ENCODE measurements at regions not wholly inside any gene's neighbourhood (a gene's known extent, or its start where the extent isn't known, plus 50 kb on each side); places are given as distances from the start of the nearest gene placed in this dataset.

GRCh38 chr14:56400109-56400825 lies 179.3 kb upstream of the TMEM260 start:
- no peaks in the 10 kb centered on the region for H3K9me3 ChIP-seq
- H3K4me1 ChIP-seq = no peaks in the 10 kb centered on the region
- no peak for DNase-seq (ENCODE audit: extremely low spot score)
- intact Hi-C loops (cut with DNase I) = no loop called here
- WGBS = 85% methylated on average over 3 of the region's 3 CpGs
- H3K27ac ChIP-seq (replicated peaks in 1 of 4) = no peak overlapping the region
- H3K4me3 ChIP-seq = no peak overlapping the region
- no peaks in the 10 kb centered on the region for H3K36me3 ChIP-seq
- H3K27me3 ChIP-seq = no peaks in the 10 kb centered on the region
- TF ChIP-seq EP300 (IDR thresholded peaks at IDR 0.05) (no peak), POLR2A (IDR thresholded peaks at IDR 0.05; ENCODE audit: low read depth) (no peak), POLR2AphosphoS5 (IDR thresholded peaks at IDR 0.05) (no peak), CTCF (IDR thresholded peaks at IDR 0.05) (no peak)

DNA sequence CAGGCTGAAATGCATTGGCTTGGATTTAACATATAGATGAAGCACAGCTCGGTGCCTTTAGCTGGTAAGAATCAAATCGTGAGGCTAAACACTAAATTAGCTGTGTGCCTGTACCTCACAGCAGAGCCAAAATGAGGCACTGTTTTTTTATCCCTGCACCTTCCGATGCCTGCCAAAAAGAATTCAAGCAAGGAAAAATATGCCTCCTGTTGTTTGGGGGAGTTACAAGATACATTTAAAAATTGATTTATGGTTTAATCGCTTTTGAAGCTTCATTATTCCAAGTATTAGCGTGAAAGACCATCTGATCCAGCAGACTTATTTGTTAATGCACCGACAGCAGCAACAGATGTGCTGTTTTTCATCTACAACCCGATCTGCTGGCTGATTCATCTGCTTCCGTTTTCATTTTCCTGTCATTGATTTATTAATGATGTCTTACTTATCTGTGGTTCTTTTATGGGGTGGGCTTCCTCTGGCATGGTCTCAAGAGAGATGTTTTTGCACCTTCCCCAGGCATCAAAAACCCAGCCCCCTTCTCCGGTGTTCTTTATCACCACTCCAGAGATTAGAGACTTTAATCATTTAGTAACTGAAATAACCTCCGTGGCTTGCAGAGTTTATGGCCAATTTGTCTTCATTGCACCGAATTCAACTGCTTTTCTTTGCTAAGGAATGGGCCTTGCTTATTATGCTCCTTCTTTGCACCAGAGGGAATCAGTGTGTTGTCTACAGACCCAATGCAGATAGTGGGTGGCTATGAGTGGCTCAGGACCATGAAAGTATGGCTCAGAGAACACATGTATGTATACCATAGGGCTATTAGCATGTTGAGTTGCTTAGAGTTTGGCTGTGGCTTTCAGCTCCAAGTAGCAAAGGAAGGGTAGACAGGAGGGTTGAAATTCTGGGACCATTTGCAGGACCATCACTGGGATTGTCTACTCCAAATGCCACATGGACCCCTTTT lies 166.8 kb upstream of the TMEM260 start:
- DNase-seq (ENCODE audit: extremely low spot score) = no peak
- H3K27me3 ChIP-seq = no peaks in the 10 kb centered on the region
- 26% methylated on average over 11 of the region's 11 CpGs for WGBS
- H3K27ac ChIP-seq (replicated peaks in 1 of 4) = no peak overlapping the region
- TF ChIP-seq CTCF (IDR thresholded peaks at IDR 0.05) = no peak
- no peak for TF ChIP-seq EP300 (IDR thresholded peaks at IDR 0.05)
- TF ChIP-seq POLR2A (IDR thresholded peaks at IDR 0.05; ENCODE audit: low read depth) = no peak
- no peak for TF ChIP-seq POLR2AphosphoS5 (IDR thresholded peaks at IDR 0.05)
- H3K9me3 ChIP-seq = no peaks in the 10 kb centered on the region
- no peak overlapping the region for H3K4me3 ChIP-seq
- H3K4me1 ChIP-seq = peaks cover 0 to 10% (median 8%) of the 10 kb centered on the region in 4 donors
- intact Hi-C loops (cut with DNase I) = no loop called here
- H3K36me3 ChIP-seq = no peaks in the 10 kb centered on the region

- TF ChIP-seq POLR2A (IDR thresholded peaks at IDR 0.05; ENCODE audit: low read depth) = no peak
- no peak for TF ChIP-seq EP300 (IDR thresholded peaks at IDR 0.05)
- no peak for TF ChIP-seq CTCF (IDR thresholded peaks at IDR 0.05)
- TF ChIP-seq POLR2AphosphoS5 (IDR thresholded peaks at IDR 0.05) = no peak
- Histone ChIP-seq H3K27me3 (no peaks in the 10 kb centered on the region), H3K4me1 (peaks cover 0 to 10% (median 8%) of the 10 kb centered on the region in 4 donors), H3K9me3 (no peaks in the 10 kb centered on the region), H3K4me3 (no peak overlapping the region), H3K36me3 (no peaks in the 10 kb centered on the region), H3K27ac (replicated peaks in 1 of 4) (no peak overlapping the region)
- 91% methylated on average over 3 of the region's 3 CpGs for WGBS
- no peak for DNase-seq (ENCODE audit: extremely low spot score)
- intact Hi-C loops (cut with DNase I) = no loop called here
Measured at GRCh38 chr14:56413721-56414120, 165.9 kb upstream of the TMEM260 start.

DNA sequence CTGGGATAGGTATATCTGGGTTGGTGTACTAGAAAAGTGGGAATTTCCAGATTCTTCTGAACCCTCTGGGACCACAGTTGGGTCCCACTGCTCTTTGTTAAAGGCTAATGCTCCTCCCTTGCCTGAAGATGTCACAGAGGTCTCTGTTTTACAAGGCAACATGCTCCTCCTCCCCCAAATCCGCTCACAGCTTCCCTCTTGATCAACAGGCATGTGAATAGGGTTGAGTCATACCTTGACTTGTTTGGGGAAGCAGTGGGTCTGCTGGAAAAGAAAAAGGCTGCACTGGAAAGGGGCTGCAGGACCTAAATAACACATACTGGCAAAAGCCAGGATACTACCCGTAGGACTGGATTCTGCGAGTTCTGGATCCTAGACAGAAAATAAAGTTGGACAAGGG lies 165.4 kb upstream of the TMEM260 start:
- WGBS = 79% methylated on average over 3 of the region's 3 CpGs
- Histone ChIP-seq H3K36me3 (no peaks in the 10 kb centered on the region), H3K27ac (replicated peaks in 1 of 4) (no peak overlapping the region), H3K9me3 (no peaks in the 10 kb centered on the region), H3K4me3 (no peak overlapping the region), H3K27me3 (no peaks in the 10 kb centered on the region), H3K4me1 (peaks cover 0 to 10% (median 8%) of the 10 kb centered on the region in 4 donors)
- intact Hi-C loops (cut with DNase I) = no loop called here
- no peak for TF ChIP-seq POLR2A (IDR thresholded peaks at IDR 0.05; ENCODE audit: low read depth)
- TF ChIP-seq EP300 (IDR thresholded peaks at IDR 0.05) = no peak
- no peak for TF ChIP-seq CTCF (IDR thresholded peaks at IDR 0.05)
- TF ChIP-seq POLR2AphosphoS5 (IDR thresholded peaks at IDR 0.05) = no peak
- no peak for DNase-seq (ENCODE audit: extremely low spot score)

Measured in esophagus muscularis mucosa (tissue), 4 donors.